Esophagus muscularis mucosa (tissue), 4 donors: ENCODE measurements at regions not wholly inside any gene's neighbourhood (a gene's known extent, or its start where the extent isn't known, plus 50 kb on each side); places are given as distances from the start of the nearest gene placed in this dataset.

ENCODE experiments used
- EP300 ChIP-seq: sonication (generic); formaldehyde crosslinking; IDR thresholded peaks from one replicate; pipeline ENCODE4 v1.6.1; 2017; ENCODE audit warnings: antibody characterized with exemption
- POLR2A ChIP-seq: fragments of 450-650 bp; IDR thresholded peaks from one replicate; pipeline ENCODE4 v1.6.1; 2017; ENCODE audit warnings: antibody characterized with exemption, moderate library complexity, mild to moderate bottlenecking, low read depth
- POLR2AphosphoS5 ChIP-seq, 2 donors: sonication (generic); formaldehyde crosslinking; IDR thresholded peaks; one replicate each; pipeline ENCODE4 v1.6.1; 2017; ENCODE audit warnings: antibody characterized with exemption in 2 of 2
- TF ChIP-seq, protein P1 (sequence below), 3 experiments: fragments of 200-600 bp in 2 of 3; fragments of 450-650 bp in 1 of 3; sonication (generic) in 2 of 3; IDR thresholded peaks; one replicate each; pipeline ENCODE4 v1.5.1; 2017 to 2019; ENCODE audit warnings: antibody characterized with exemption in 3 of 3, mild to moderate bottlenecking in 2 of 3, moderate library complexity in 1 of 3

DNA sequence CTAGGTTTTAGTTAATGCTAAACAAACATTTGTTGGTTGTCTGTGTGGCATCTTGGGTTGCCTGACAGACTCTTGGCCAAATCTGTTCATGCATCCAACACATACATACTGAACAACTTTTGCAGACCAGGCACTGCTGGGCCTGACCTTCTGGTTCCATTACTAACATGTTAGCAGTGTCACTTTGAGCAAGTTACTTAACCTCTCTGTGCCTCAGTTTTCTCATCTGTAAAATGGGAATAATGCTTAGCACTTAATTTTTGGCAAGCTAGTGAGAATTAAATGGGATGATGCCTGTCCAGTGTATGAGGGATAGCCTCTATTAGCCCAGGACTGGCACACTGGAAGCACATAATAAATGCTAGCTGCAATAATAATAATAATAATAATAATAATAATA, 169.9 kb downstream of the DHX35 start:
- TF ChIP-seq, protein P1, sequence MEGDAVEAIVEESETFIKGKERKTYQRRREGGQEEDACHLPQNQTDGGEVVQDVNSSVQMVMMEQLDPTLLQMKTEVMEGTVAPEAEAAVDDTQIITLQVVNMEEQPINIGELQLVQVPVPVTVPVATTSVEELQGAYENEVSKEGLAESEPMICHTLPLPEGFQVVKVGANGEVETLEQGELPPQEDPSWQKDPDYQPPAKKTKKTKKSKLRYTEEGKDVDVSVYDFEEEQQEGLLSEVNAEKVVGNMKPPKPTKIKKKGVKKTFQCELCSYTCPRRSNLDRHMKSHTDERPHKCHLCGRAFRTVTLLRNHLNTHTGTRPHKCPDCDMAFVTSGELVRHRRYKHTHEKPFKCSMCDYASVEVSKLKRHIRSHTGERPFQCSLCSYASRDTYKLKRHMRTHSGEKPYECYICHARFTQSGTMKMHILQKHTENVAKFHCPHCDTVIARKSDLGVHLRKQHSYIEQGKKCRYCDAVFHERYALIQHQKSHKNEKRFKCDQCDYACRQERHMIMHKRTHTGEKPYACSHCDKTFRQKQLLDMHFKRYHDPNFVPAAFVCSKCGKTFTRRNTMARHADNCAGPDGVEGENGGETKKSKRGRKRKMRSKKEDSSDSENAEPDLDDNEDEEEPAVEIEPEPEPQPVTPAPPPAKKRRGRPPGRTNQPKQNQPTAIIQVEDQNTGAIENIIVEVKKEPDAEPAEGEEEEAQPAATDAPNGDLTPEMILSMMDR (IDR thresholded peaks at IDR 0.05): no peak
- TF ChIP-seq POLR2A (no peak), EP300 (no peak), POLR2AphosphoS5 (IDR thresholded peaks at IDR 0.05) (no peak)
